OCI-LY3 (cell line): ENCODE measurements at regions not wholly inside any gene's neighbourhood (a gene's known extent, or its start where the extent isn't known, plus 50 kb on each side); places are given as distances from the start of the nearest gene placed in this dataset.

Experiments used
- H2AFZ ChIP-seq: fragments of 200-600, 300-600 bp; shearing (Covaris generic); 2 replicates; pipeline ENCODE4 v1.6.0; 2014; ENCODE audit warnings: antibody characterized with exemption, low read depth, low read length
- H3K27ac ChIP-seq: fragments of 200-600, 300-600 bp; sonication (generic); 2 replicates; pipeline ENCODE4 v1.5.1; 2014; ENCODE audit warnings: mild to moderate bottlenecking, low read length, moderate library complexity, mixed read lengths
- H3K27me3 ChIP-seq: fragments of 200-600, 300-600 bp; sonication (generic); 2 replicates; pipeline ENCODE4 v1.6.1; 2014; ENCODE audit warnings: low read depth, low read length, mixed read lengths
- H3K36me3 ChIP-seq: fragments of 200-600, 300-600 bp; sonication (generic); replicated peaks from 2 replicates; pipeline ENCODE3; 2014; ENCODE audit warnings: low read depth, low read length, mixed read lengths
- H3K4me1 ChIP-seq: fragments of 300-600, 200-600 bp; sonication (generic); 2 replicates; pipeline ENCODE4 v1.6.1; 2014; ENCODE audit warnings: low read length, mixed read lengths
- H3K4me2 ChIP-seq: fragments of 200-600, 300-600 bp; sonication (generic); 2 replicates; pipeline ENCODE4 v1.6.1; 2014; ENCODE audit warnings: low read length, mixed read lengths
- H3K4me3 ChIP-seq: fragments of 300-600, 200-600 bp; sonication (generic); 2 replicates; pipeline ENCODE4 v1.5.1; 2014; ENCODE audit warnings: antibody characterized with exemption, mild to moderate bottlenecking, low read length, moderate library complexity
- H3K79me2 ChIP-seq: fragments of 300-600, 200-600 bp; shearing (Covaris generic); 2 replicates; pipeline ENCODE4 v1.6.1; 2014; ENCODE audit warnings: mild to moderate bottlenecking, low read length, mixed read lengths
- H3K9ac ChIP-seq: fragments of 300-600, 200-600 bp; shearing (Covaris generic); 2 replicates; pipeline ENCODE4 v1.6.0; 2014; ENCODE audit warnings: mild to moderate bottlenecking, low read length, moderate library complexity
- H3K9me3 ChIP-seq: fragments of 200-600, 300-600 bp; shearing (Covaris generic); 2 replicates; pipeline ENCODE4 v1.6.1; 2014; ENCODE audit warnings: low read length, mixed read lengths; ENCODE audit not compliant: insufficient read depth
- H4K20me1 ChIP-seq: fragments of 200-600, 300-600 bp; sonication (generic); 2 replicates; pipeline ENCODE4 v1.6.1; 2016; ENCODE audit warnings: low read length, mixed read lengths; ENCODE audit not compliant: insufficient read depth
- EZH2phosphoT487 ChIP-seq: fragments of 200-600 bp; shearing (Covaris generic); IDR thresholded peaks from 2 replicates; pipeline ENCODE4 v1.6.1; 2018; ENCODE audit warnings: antibody characterized with exemption, mixed run types, low read depth
- TF ChIP-seq, protein P1 (sequence below): fragments of 200-600, 300-600 bp; sonication (generic); IDR thresholded peaks from 2 replicates; pipeline ENCODE4 v1.5.1; 2014; ENCODE audit warnings: antibody characterized with exemption, low read length, low read depth

DNA sequence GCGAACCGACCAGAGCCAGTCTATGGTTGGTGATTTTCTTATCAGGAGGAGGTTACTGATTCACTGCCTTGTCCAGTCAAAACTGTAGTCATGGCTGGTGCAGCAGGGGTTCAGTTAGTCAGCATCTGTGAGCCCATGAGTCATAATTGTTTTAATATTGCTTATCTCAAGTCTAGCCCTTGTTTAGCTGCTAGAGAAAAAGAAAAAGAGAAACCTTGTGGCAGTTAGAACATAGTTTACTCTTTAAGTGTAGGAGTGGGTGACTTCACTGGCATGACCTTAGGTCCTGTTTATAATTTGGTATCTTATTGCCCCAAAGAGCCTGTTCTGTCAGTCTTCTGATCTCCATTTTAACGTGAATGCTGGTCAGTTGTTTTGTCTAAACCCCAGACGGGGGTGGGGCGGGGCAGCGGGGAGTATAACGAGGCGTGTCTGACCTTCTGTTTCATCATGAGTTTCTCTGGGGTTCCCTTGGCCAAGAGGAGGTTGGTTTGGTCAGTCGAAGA, 76.9 kb upstream of the NFIL3 start:
- Histone ChIP-seq H3K4me3 (no peak overlapping the region), H3K9ac (no peak overlapping the region), H4K20me1 (no peaks in the 10 kb centered on the region), H3K9me3 (no peaks in the 10 kb centered on the region), H3K4me1 (peaks cover 27% of the 10 kb centered on the region), H3K36me3 (no peaks in the 10 kb centered on the region), H3K79me2 (no peaks in the 10 kb centered on the region), H2AFZ (no peak overlapping the region), H3K27ac (no peak overlapping the region), H3K4me2 (peak overlapping the region; percentile 23; the same call in 1 of the 2 replicates), H3K27me3 (no peaks in the 10 kb centered on the region)
- no peak for TF ChIP-seq EZH2phosphoT487
- TF ChIP-seq, protein P1, sequence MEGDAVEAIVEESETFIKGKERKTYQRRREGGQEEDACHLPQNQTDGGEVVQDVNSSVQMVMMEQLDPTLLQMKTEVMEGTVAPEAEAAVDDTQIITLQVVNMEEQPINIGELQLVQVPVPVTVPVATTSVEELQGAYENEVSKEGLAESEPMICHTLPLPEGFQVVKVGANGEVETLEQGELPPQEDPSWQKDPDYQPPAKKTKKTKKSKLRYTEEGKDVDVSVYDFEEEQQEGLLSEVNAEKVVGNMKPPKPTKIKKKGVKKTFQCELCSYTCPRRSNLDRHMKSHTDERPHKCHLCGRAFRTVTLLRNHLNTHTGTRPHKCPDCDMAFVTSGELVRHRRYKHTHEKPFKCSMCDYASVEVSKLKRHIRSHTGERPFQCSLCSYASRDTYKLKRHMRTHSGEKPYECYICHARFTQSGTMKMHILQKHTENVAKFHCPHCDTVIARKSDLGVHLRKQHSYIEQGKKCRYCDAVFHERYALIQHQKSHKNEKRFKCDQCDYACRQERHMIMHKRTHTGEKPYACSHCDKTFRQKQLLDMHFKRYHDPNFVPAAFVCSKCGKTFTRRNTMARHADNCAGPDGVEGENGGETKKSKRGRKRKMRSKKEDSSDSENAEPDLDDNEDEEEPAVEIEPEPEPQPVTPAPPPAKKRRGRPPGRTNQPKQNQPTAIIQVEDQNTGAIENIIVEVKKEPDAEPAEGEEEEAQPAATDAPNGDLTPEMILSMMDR = no peak

DNA sequence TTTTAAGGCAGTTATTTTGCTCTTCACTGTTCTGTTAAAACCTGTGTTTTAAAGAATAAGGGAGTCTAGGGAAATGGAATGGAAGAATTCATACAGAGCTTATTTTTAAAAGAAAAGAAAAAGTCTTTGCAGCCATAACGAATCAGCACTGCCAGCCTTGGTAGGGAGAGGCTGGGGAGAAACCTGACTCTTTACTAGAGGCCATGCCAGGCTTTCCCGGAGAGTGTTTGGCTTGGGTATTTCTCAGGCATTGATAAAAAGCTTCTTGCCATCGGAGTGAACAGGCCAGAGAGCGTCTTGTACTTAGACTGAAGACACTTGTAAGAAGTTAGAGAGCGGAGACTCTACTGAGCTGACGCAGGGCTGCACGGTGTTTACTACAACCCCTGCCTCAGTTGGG, 72.7 kb upstream of the NFIL3 start:
- Histone ChIP-seq H3K27me3 (peaks cover 4% of the 10 kb centered on the region), H3K4me2 (no peak overlapping the region), H3K4me3 (no peak overlapping the region), H3K9me3 (no peaks in the 10 kb centered on the region), H2AFZ (no peak overlapping the region), H3K36me3 (no peaks in the 10 kb centered on the region), H3K4me1 (peaks cover 12% of the 10 kb centered on the region), H3K27ac (no peak overlapping the region), H4K20me1 (no peaks in the 10 kb centered on the region), H3K79me2 (no peaks in the 10 kb centered on the region), H3K9ac (no peak overlapping the region)
- TF ChIP-seq, protein P1 = no peak
- no peak for TF ChIP-seq EZH2phosphoT487

GRCh38 chr9:91495450-91495849, 71.8 kb upstream of the NFIL3 start:
- no peaks in the 10 kb centered on the region for H3K79me2 ChIP-seq
- H3K9me3 ChIP-seq = no peaks in the 10 kb centered on the region
- H3K27me3 ChIP-seq = peaks cover 4% of the 10 kb centered on the region
- H3K36me3 ChIP-seq = no peaks in the 10 kb centered on the region
- no peak overlapping the region for H3K27ac ChIP-seq
- no peak overlapping the region for H3K4me3 ChIP-seq
- no peak for TF ChIP-seq EZH2phosphoT487
- TF ChIP-seq, protein P1 = no peak
- H3K4me1 ChIP-seq = peaks cover 3% of the 10 kb centered on the region
- H2AFZ ChIP-seq = no peak overlapping the region
- no peak overlapping the region for H3K4me2 ChIP-seq
- no peak overlapping the region for H3K9ac ChIP-seq
- no peaks in the 10 kb centered on the region for H4K20me1 ChIP-seq

GRCh38 chr9:91494751-91495150, 71.1 kb upstream of the NFIL3 start:
- TF ChIP-seq EZH2phosphoT487 = no peak
- TF ChIP-seq, protein P1 = no peak
- no peaks in the 10 kb centered on the region for H3K79me2 ChIP-seq
- H3K4me3 ChIP-seq = no peak overlapping the region
- no peak overlapping the region for H3K9ac ChIP-seq
- H4K20me1 ChIP-seq = no peaks in the 10 kb centered on the region
- H3K4me2 ChIP-seq = no peak overlapping the region
- H3K4me1 ChIP-seq = no peaks in the 10 kb centered on the region
- H2AFZ ChIP-seq = no peak overlapping the region
- H3K9me3 ChIP-seq = no peaks in the 10 kb centered on the region
- peaks cover 5% of the 10 kb centered on the region for H3K27me3 ChIP-seq
- H3K36me3 ChIP-seq = no peaks in the 10 kb centered on the region
- H3K27ac ChIP-seq = no peak overlapping the region
